A549 (cell line): ENCODE measurements at regions not wholly inside any gene's neighbourhood (a gene's known extent, or its start where the extent isn't known, plus 50 kb on each side); places are given as distances from the start of the nearest gene placed in this dataset.

Experiments
- ATAC-seq, 2 experiments: fragments of 200-7000 bp in 1 of 2; fragments of >200 bp in 1 of 2; cut with Nextera tagmentation in 1 of 2; cut with Tn5 transposase in 1 of 2; 3 replicates each; pipeline versions ENCODE4 v1.8.0 to v1.9.1; 2018 to 2020; ENCODE audit warnings: mild to moderate bottlenecking in 1 of 2, moderate library complexity in 1 of 2
- CTCF ChIA-PET: fragments of 300-600 bp; sonication (Branson Sonifier 250); formaldehyde crosslinking; extraction: SDS; loops from one replicate; lab custom pipeline; 2021; ENCODE audit warnings: antibody characterized with exemption, inconsistent platforms; lab: Yijun Ruan, JAX
- POLR2A ChIA-PET: fragments of 350-600 bp; formaldehyde crosslinking; extraction: SDS; loops from one replicate; lab custom pipeline; 2021; ENCODE audit warnings: antibody characterized with exemption, inconsistent platforms; lab: Yijun Ruan, JAX
- DNase-seq, 2 experiments: peaks; one replicate each; pipeline versions ENCODE4 v3.0.0 to v3.0.0-alpha.2; 2011 to 2016; ENCODE audit warnings: low read depth in 1 of 2, low spot score in 1 of 2
- FAIRE-seq: peaks from 2 replicates; lab custom pipeline; 2011; peaks lifted over from hg19 to GRCh38; lab: Jason Lieb, UNC
- H3K27ac ChIP-seq, 2 experiments: fragments of >200 bp; sonication (Bioruptor Twin); formaldehyde crosslinking; 3 replicates each; pipeline ENCODE4 v1.5.1; 2016 to 2017
- H3K4me1 ChIP-seq: fragments of >200 bp; sonication (Bioruptor Twin); formaldehyde crosslinking; 3 replicates; pipeline ENCODE4 v1.6.1; 2016
- H3K4me2 ChIP-seq: fragments of >200 bp; sonication (Bioruptor Twin); formaldehyde crosslinking; 3 replicates; pipeline ENCODE4 v1.6.1; 2016
- H3K4me3 ChIP-seq: fragments of >200 bp; sonication (Bioruptor Twin); formaldehyde crosslinking; 3 replicates; pipeline ENCODE4 v1.5.1; 2016
- H3K9me3 ChIP-seq: fragments of >200 bp; sonication (Bioruptor Twin); formaldehyde crosslinking; 3 replicates; pipeline ENCODE4 v1.6.1; 2016
- CBX8 ChIP-seq: fragments of 200-600 bp; sonication (generic); IDR thresholded peaks from 2 replicates; pipeline ENCODE4 v1.6.1; 2016
- CTCF ChIP-seq: fragments of >200 bp; sonication (Bioruptor Twin); formaldehyde crosslinking; IDR thresholded peaks from 3 replicates; pipeline ENCODE4 v1.5.1; 2016
- EHF ChIP-seq: fragments of 250-450 bp; sonication (Bioruptor Pico); IDR thresholded peaks from 2 replicates; pipeline ENCODE4 v1.5.0; 2020; ENCODE audit warnings: mild to moderate bottlenecking
- ESRRA ChIP-seq: fragments of 150-350 bp; IDR thresholded peaks from 2 replicates; pipeline ENCODE4 v1.6.1; 2014; ENCODE audit warnings: mild to moderate bottlenecking, low read length, borderline replicate concordance
- HES2 ChIP-seq: fragments of >200 bp; sonication (Bioruptor Twin); formaldehyde crosslinking; IDR thresholded peaks from 2 replicates; pipeline ENCODE4 v1.6.1; 2016
- HEYL ChIP-seq: fragments of 250-450 bp; sonication (Bioruptor Pico); IDR thresholded peaks from 2 replicates; pipeline ENCODE4 v1.8.0; 2021; ENCODE audit warnings: mild to moderate bottlenecking, moderate library complexity
- HOXA7 ChIP-seq: fragments of 250-450 bp; sonication (Bioruptor Pico); IDR thresholded peaks from 2 replicates; pipeline ENCODE4 v1.5.0; 2020; ENCODE audit warnings: mild to moderate bottlenecking, moderate library complexity
- JUN ChIP-seq, 2 experiments: fragments of >200 bp; sonication (Bioruptor Twin); formaldehyde crosslinking; IDR thresholded peaks; 2 replicates in 1 of 2; 3 replicates in 1 of 2; pipeline ENCODE4 v1.6.1; 2016 to 2017
- MYC ChIP-seq: IDR thresholded peaks from 2 replicates; pipeline ENCODE4 v1.6.1; 2012; ENCODE audit warnings: mild to moderate bottlenecking, inconsistent platforms, low read length, improper control_type of control experiment, borderline replicate concordance
- NPAS2 ChIP-seq: fragments of 250-450 bp; sonication (Bioruptor Pico); IDR thresholded peaks from 2 replicates; pipeline ENCODE4 v1.8.0; 2022; ENCODE audit warnings: mild to moderate bottlenecking, moderate library complexity, borderline replicate concordance
- POLR2AphosphoS2 ChIP-seq: conservative IDR thresholded peaks from 2 replicates; pipeline ENCODE4 v1.6.1; 2012; ENCODE audit warnings: low read length, improper control_type of control experiment, inconsistent platforms
- RAD21 ChIP-seq, 2 experiments: fragments of >200 bp in 1 of 2; sonication (Bioruptor Twin) in 1 of 2; formaldehyde crosslinking in 1 of 2; IDR thresholded peaks in 1 of 2; conservative IDR thresholded peaks in 1 of 2; 2 replicates in 1 of 2; 3 replicates in 1 of 2; pipeline ENCODE4 v1.6.1; 2012 to 2018; ENCODE audit warnings: inconsistent platforms in 1 of 2
- SREBF2 ChIP-seq: fragments of 450-650 bp; IDR thresholded peaks from 2 replicates; pipeline ENCODE4 v1.6.1; 2014; ENCODE audit warnings: mild to moderate bottlenecking, moderate library complexity
- ZFP36 ChIP-seq: fragments of 450-650 bp; IDR thresholded peaks from 2 replicates; pipeline ENCODE4 v1.6.1; 2014; ENCODE audit warnings: borderline replicate concordance; ENCODE audit not compliant: partially characterized antibody
- WGBS: methylation state at CpG from one replicate; pipeline ENCODE4 v1.1.6; 2017; ENCODE audit errors: missing lambda C conversion rate; 5-methylcytosine and 5-hydroxymethylcytosine counted together
- TF ChIP-seq, protein P1 (sequence below): fragments of 200-600 bp; sonication (generic); IDR thresholded peaks from 2 replicates; pipeline ENCODE4 v1.6.1; 2016; ENCODE audit warnings: antibody characterized with exemption, mild to moderate bottlenecking, moderate library complexity
- TF ChIP-seq, protein P2 (sequence below): IDR thresholded peaks from 2 replicates; pipeline ENCODE4 v1.6.1; 2012; ENCODE audit warnings: low read depth, borderline replicate concordance
- TF ChIP-seq, protein P3 (sequence below): IDR thresholded peaks from 2 replicates; pipeline ENCODE4 v1.6.1; 2012

DNA sequence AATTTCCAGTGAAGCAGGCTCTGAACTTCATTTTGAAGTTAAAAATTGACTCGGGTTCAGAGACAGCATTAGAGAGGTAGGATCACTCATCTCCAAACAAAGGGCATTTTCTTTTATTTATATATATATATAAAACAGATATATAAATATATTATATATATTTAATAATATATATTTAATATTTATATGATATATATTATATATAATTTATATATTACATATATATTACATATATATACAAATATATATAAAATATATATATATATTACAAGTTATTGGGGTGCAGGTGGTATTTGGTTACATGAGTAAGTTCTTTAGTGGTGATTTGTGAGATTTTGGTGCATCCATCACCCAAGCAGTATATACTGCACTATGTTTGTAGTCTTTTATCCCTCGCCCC lies 320.8 kb downstream of the MAP2K6 start (continued):
- TF ChIP-seq, protein P1, sequence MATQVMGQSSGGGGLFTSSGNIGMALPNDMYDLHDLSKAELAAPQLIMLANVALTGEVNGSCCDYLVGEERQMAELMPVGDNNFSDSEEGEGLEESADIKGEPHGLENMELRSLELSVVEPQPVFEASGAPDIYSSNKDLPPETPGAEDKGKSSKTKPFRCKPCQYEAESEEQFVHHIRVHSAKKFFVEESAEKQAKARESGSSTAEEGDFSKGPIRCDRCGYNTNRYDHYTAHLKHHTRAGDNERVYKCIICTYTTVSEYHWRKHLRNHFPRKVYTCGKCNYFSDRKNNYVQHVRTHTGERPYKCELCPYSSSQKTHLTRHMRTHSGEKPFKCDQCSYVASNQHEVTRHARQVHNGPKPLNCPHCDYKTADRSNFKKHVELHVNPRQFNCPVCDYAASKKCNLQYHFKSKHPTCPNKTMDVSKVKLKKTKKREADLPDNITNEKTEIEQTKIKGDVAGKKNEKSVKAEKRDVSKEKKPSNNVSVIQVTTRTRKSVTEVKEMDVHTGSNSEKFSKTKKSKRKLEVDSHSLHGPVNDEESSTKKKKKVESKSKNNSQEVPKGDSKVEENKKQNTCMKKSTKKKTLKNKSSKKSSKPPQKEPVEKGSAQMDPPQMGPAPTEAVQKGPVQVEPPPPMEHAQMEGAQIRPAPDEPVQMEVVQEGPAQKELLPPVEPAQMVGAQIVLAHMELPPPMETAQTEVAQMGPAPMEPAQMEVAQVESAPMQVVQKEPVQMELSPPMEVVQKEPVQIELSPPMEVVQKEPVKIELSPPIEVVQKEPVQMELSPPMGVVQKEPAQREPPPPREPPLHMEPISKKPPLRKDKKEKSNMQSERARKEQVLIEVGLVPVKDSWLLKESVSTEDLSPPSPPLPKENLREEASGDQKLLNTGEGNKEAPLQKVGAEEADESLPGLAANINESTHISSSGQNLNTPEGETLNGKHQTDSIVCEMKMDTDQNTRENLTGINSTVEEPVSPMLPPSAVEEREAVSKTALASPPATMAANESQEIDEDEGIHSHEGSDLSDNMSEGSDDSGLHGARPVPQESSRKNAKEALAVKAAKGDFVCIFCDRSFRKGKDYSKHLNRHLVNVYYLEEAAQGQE: no peak
- no peak for TF ChIP-seq RAD21 (conservative IDR thresholded peaks at IDR 0.05 in 1 of 2, IDR thresholded peaks at IDR 0.05 in 1 of 2)
- TF ChIP-seq HES2: no peak
- TF ChIP-seq ESRRA: no peak
- TF ChIP-seq, protein P2, sequence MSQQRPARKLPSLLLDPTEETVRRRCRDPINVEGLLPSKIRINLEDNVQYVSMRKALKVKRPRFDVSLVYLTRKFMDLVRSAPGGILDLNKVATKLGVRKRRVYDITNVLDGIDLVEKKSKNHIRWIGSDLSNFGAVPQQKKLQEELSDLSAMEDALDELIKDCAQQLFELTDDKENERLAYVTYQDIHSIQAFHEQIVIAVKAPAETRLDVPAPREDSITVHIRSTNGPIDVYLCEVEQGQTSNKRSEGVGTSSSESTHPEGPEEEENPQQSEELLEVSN: no peak
- TF ChIP-seq SREBF2: no peak
- no peak for TF ChIP-seq POLR2AphosphoS2

- no peak for ATAC-seq
- peak overlapping the region in 1 of 2 experiments; percentile 61; a peak in 3 of 6 replicates for H3K27ac ChIP-seq
- CTCF ChIA-PET: interaction anchor here (1.1 to 2.1 kb wide), 2 partner anchors 10 to 19 kb away, joined by 3 to 5 read pairs; no protein-coding TSS in a partner anchor
- no peak overlapping the region for H3K4me2 ChIP-seq
- FAIRE-seq: no peak
- no peaks in the 10 kb centered on the region for H3K9me3 ChIP-seq
- no peak for DNase-seq
- POLR2A ChIA-PET: no interaction called here
- whole genome bisulfite sequencing: 89% methylated on average over 3 of the region's 3 CpGs
- H3K4me3 ChIP-seq: no peak overlapping the region
- no peaks in the 10 kb centered on the region for H3K4me1 ChIP-seq
- TF ChIP-seq ESRRA (no peak), MYC (no peak), CBX8 (no peak)
Measured at GRCh38 chr17:69743091-69743490, 328.6 kb downstream of the MAP2K6 start.

DNA sequence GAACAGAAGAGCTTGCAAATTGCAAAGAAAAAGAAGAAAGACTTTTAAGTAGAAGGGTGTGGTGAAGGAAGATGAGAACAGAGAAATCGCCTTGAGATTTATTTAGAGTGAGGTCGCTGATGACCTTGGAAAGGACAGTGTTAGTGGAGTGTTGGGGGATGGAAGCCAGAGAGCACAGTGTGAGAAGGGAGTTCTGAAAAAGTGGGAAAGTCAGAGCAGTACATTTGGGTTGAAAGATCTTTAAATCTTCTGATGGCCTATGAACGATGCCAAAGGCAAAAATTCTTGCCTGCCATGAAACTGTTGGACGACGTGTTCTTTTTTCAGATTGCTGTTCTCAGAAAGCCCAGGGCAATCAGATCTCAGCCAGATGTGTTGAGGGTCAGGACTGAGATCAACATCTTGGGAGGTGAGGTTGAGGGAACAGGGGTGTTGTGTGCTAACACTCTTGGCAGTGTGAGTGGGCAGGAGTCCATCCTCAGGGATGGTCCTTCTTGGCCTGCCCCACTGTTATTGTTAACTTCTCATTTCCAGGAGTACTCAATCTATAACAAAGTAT lies 330.1 kb downstream of the MAP2K6 start:
- Histone ChIP-seq H3K4me2 (no peak overlapping the region), H3K4me3 (no peak overlapping the region), H3K27ac (no peak overlapping the region), H3K4me1 (no peaks in the 10 kb centered on the region), H3K9me3 (no peaks in the 10 kb centered on the region)
- no peak for DNase-seq
- ATAC-seq: no peak
- POLR2A ChIA-PET: no interaction called here
- 79% methylated on average over 5 of the region's 5 CpGs for WGBS
- no peak for FAIRE-seq
- TF ChIP-seq CTCF: no peak
- TF ChIP-seq HOXA7 (CRISPR knock-in tag): no peak
- no peak for TF ChIP-seq ZFP36
- no peak for TF ChIP-seq JUN (IDR thresholded peaks at IDR 0.05)
- TF ChIP-seq, protein P3, sequence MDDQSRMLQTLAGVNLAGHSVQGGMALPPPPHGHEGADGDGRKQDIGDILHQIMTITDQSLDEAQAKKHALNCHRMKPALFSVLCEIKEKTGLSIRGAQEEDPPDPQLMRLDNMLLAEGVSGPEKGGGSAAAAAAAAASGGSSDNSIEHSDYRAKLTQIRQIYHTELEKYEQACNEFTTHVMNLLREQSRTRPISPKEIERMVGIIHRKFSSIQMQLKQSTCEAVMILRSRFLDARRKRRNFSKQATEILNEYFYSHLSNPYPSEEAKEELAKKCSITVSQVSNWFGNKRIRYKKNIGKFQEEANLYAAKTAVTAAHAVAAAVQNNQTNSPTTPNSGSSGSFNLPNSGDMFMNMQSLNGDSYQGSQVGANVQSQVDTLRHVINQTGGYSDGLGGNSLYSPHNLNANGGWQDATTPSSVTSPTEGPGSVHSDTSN: no peak
- no peak for TF ChIP-seq POLR2AphosphoS2
- no peak for TF ChIP-seq NPAS2 (CRISPR knock-in tag)
- TF ChIP-seq EHF (CRISPR knock-in tag): no peak
- TF ChIP-seq HEYL (CRISPR knock-in tag): no peak
- TF ChIP-seq HES2: no peak
- CTCF ChIA-PET: no interaction called here
